HL-60 (cell line): ENCODE measurements at regions not wholly inside any gene's neighbourhood (a gene's known extent, or its start where the extent isn't known, plus 50 kb on each side); places are given as distances from the start of the nearest gene placed in this dataset.

Source experiments
- DNase-seq, 2 experiments: peaks; one replicate each; pipeline ENCODE4 v3.0.0-alpha.2; 2010 to 2020; ENCODE audit warnings: low read depth in 1 of 2, low spot score in 1 of 2
- H3K27ac ChIP-seq: fragments of 250-450 bp; sonication (Bioruptor Pico); replicated peaks from 2 replicates; pipeline ENCODE4 v1.5.1; 2020; ENCODE audit warnings: mild to moderate bottlenecking, moderate library complexity
- H3K27me3 ChIP-seq: fragments of 250-450 bp; sonication (Bioruptor Pico); 2 replicates; pipeline ENCODE4 v1.5.1; 2021; ENCODE audit warnings: mild to moderate bottlenecking, moderate library complexity; ENCODE audit not compliant: insufficient read depth, poor library complexity, severe bottlenecking
- H3K4me3 ChIP-seq: replicated peaks from 2 replicates; pipeline ENCODE4 v1.5.1; 2011; ENCODE audit warnings: mild to moderate bottlenecking, control low read depth, low read length; ENCODE audit not compliant: insufficient read depth
- GABPA ChIP-seq: IDR thresholded peaks from 2 replicates; pipeline ENCODE4 v1.6.1; 2012; ENCODE audit warnings: low read depth
- POLR2AphosphoS5 ChIP-seq: IDR thresholded peaks from 2 replicates; pipeline ENCODE4 v1.6.1; 2012; ENCODE audit warnings: low read depth
- SPI1 ChIP-seq: IDR thresholded peaks from 2 replicates; pipeline ENCODE4 v1.6.1; 2012; ENCODE audit warnings: low read depth, mild to moderate bottlenecking, borderline replicate concordance
- TF ChIP-seq, protein P1 (sequence below): IDR thresholded peaks from one replicate; pipeline ENCODE4 v1.5.1; 2011; ENCODE audit warnings: low read length, control low read depth, inconsistent platforms; ENCODE audit not compliant: insufficient read depth
- TF ChIP-seq, protein P2 (sequence below): IDR thresholded peaks from 2 replicates; pipeline ENCODE4 v1.6.1; 2012; ENCODE audit warnings: low read depth; ENCODE audit not compliant: insufficient replicate concordance

DNA sequence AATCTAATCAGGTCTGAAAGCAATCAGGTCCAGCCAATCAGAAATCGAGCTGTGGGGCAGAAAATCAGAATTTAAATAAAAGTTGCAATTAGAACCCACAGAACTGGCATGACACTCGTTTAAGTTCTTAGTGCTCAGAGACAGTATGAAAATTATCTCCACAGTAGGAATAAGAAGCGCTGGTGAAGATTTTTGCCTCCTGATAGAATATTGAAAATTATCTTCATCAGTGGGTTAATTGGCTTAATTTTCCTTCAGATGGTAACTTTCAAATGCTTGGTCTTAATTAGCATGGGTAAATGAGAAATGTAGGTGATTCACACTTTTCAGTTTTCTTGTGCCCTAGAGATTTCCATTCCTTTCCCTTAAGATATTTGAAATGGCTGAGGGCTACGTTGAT, 109.1 kb upstream of the MDFIC2 start:
- TF ChIP-seq, protein P1, sequence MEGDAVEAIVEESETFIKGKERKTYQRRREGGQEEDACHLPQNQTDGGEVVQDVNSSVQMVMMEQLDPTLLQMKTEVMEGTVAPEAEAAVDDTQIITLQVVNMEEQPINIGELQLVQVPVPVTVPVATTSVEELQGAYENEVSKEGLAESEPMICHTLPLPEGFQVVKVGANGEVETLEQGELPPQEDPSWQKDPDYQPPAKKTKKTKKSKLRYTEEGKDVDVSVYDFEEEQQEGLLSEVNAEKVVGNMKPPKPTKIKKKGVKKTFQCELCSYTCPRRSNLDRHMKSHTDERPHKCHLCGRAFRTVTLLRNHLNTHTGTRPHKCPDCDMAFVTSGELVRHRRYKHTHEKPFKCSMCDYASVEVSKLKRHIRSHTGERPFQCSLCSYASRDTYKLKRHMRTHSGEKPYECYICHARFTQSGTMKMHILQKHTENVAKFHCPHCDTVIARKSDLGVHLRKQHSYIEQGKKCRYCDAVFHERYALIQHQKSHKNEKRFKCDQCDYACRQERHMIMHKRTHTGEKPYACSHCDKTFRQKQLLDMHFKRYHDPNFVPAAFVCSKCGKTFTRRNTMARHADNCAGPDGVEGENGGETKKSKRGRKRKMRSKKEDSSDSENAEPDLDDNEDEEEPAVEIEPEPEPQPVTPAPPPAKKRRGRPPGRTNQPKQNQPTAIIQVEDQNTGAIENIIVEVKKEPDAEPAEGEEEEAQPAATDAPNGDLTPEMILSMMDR, result no peak
- TF ChIP-seq, protein P2, sequence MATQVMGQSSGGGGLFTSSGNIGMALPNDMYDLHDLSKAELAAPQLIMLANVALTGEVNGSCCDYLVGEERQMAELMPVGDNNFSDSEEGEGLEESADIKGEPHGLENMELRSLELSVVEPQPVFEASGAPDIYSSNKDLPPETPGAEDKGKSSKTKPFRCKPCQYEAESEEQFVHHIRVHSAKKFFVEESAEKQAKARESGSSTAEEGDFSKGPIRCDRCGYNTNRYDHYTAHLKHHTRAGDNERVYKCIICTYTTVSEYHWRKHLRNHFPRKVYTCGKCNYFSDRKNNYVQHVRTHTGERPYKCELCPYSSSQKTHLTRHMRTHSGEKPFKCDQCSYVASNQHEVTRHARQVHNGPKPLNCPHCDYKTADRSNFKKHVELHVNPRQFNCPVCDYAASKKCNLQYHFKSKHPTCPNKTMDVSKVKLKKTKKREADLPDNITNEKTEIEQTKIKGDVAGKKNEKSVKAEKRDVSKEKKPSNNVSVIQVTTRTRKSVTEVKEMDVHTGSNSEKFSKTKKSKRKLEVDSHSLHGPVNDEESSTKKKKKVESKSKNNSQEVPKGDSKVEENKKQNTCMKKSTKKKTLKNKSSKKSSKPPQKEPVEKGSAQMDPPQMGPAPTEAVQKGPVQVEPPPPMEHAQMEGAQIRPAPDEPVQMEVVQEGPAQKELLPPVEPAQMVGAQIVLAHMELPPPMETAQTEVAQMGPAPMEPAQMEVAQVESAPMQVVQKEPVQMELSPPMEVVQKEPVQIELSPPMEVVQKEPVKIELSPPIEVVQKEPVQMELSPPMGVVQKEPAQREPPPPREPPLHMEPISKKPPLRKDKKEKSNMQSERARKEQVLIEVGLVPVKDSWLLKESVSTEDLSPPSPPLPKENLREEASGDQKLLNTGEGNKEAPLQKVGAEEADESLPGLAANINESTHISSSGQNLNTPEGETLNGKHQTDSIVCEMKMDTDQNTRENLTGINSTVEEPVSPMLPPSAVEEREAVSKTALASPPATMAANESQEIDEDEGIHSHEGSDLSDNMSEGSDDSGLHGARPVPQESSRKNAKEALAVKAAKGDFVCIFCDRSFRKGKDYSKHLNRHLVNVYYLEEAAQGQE, result no peak
- TF ChIP-seq GABPA, result no peak
- DNase-seq, result no peak
- Histone ChIP-seq H3K4me3 (no peak overlapping the region), H3K27me3 (no peaks in the 10 kb centered on the region), H3K27ac (no peak overlapping the region)

DNA sequence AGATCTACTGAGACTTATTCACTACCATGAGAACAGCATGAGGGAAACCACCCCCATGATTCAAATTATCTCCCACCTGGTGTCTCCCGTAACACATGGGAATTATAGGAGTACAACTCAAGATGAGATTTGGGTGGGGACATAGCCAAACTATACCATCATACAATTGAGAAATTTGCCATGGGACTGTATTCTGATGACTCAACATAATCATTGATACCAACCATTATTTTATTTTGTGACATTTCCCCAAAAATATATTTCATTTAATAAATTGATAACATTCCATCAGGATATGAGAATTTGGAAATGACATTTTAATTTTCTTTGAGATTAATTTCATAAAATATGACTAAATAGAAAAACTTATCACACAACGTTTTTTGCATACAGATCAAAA, 96.6 kb upstream of the MDFIC2 start:
- H3K27ac ChIP-seq, result no peak overlapping the region
- no peaks in the 10 kb centered on the region for H3K27me3 ChIP-seq
- no peak overlapping the region for H3K4me3 ChIP-seq
- TF ChIP-seq SPI1 (no peak), GABPA (no peak), POLR2AphosphoS5 (no peak)
- TF ChIP-seq, protein P1, result no peak
- TF ChIP-seq, protein P2, result no peak
- DNase-seq, result no peak

DNA sequence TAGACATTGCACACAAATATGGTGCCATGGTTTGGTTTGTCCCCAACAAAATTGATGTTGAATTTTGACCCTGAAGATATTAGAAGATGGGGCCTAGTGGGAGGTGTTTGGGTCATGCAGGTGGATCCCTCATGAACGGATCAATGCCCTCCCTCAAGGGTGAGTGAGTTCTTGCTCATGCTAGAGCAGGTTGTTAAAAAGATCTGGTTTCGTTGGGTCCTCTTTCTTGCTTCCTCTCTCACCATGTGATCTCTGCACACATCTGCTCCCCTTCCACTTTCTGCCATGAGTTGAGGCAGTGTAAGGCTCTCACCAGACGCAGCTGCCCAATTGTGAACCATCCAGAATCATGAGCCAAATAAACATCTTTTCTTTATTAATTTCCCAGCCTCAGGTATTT, 87.8 kb upstream of the MDFIC2 start:
- Histone ChIP-seq H3K4me3 (no peak overlapping the region), H3K27ac (no peak overlapping the region), H3K27me3 (no peaks in the 10 kb centered on the region)
- DNase-seq, result no peak
- TF ChIP-seq, protein P2, result no peak
- no peak for TF ChIP-seq GABPA
